Motor neuron (in vitro differentiated cells): ENCODE measurements at regions not wholly inside any gene's neighbourhood (a gene's known extent, or its start where the extent isn't known, plus 50 kb on each side); places are given as distances from the start of the nearest gene placed in this dataset.
A peak's percentile ranks its signal among the peaks of the same experiment; 100 is the strongest.
"Not testable (repeated sequence)": the region's sequence is repeated elsewhere in the genome, so short reads cannot be mapped to it uniquely, and the experiment has no call there.

ENCODE experiments used
- ATAC-seq, 8 experiments: fragments of 200-7000 bp; cut with Tn5 transposase; replicated peaks in 6 of 8; 2 replicates each; pipeline ENCODE4 v1.8.0; 2021; ENCODE audit warnings: mild to moderate bottlenecking in 8 of 8, moderate library complexity in 8 of 8
- H3K27ac ChIP-seq, 2 donors: fragments of 250-450 bp; sonication (Bioruptor Pico); 2 replicates each; pipeline ENCODE4 v1.9.0; 2021; ENCODE audit warnings: antibody characterized with exemption in 2 of 2, mild to moderate bottlenecking in 2 of 2, moderate library complexity in 1 of 2
- H3K4me1 ChIP-seq, 2 donors: fragments of 250-450 bp; sonication (Bioruptor Pico); replicated peaks in 1 of 2; 2 replicates each; pipeline ENCODE4 v1.6.1; 2021; ENCODE audit warnings: antibody characterized with exemption in 2 of 2, mild to moderate bottlenecking in 2 of 2, moderate library complexity in 1 of 2
- H3K4me3 ChIP-seq, 5 donors: fragments of 250-450 bp; sonication (Bioruptor Pico); 2 replicates each; pipeline ENCODE4 v1.9.0; 2021; ENCODE audit warnings: antibody characterized with exemption in 5 of 5, mild to moderate bottlenecking in 5 of 5, moderate library complexity in 4 of 5
- WGBS, 10 experiments: fragments of 450-650 bp; shearing (Covaris generic); methylation state at CpG; one replicate each; pipeline ENCODE4 v1.0.0; 2022; 5-methylcytosine and 5-hydroxymethylcytosine counted together
- in situ Hi-C, 9 experiments: fragments of 400-800 bp; cut with MboI; loops; one replicate each; pipeline ENCODE4 v1.15.0; 2021; ENCODE audit warnings: low sequenced_read_pairs in 9 of 9, low pct_unique_long_range_greater_than_20kb in 2 of 9; ENCODE audit not compliant: unreplicated experiment in 9 of 9

DNA sequence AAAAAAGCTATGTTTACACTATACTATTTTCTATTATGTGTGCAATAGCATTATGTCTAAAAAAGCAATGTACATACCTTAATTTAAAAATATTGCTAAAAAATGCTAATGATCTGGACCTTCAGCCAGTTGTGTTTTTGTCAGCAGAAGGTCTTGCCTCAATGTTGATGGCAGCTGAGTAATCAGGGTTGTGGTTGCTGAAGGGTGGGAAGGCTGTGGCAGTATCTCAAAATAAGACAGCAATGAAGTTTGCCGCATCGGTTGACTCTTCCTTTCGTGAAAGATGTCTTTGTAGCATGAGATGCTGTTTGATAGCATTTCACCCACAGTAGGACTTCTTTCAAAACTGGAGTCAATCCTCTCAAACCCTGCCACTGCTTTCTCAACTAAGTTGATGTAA lies 134.7 kb upstream of the CDYL start:
- Histone ChIP-seq H3K4me3 (no peak overlapping the region), H3K27ac (no peak overlapping the region), H3K4me1 (peaks cover 0 to 3% of the 10 kb centered on the region in 2 donors)
- no peak for ATAC-seq
- 90 to 100% (median 100%) methylated on average over 2 to 3 of the region's 3 CpGs; no CpG with 5 or more reads in 3 of the 10 experiments for WGBS, 10 experiments
- in situ Hi-C loops = no loop called here

DNA sequence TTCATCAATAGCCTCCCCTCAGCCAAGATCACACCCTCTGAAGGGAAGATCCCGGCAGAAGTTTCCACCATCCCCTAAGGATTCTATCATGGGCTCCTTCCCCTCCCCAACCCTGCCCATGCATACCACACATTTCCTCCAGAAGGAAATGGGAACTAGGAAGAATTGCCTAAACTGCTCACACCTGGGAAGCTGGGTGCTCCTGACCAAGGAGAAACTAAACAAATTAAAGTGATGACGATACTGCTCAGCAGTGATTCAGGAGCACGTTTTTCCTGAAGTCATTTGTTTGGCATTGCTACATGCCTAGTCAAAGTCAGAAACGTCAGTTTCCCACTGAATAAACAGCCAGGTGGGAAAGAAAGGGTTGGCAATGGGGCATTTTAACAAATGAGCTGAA lies 136.1 kb upstream of the CDYL start:
- ATAC-seq = no peak
- Histone ChIP-seq H3K4me3 (no peak overlapping the region), H3K4me1 (peaks cover 0 to 3% of the 10 kb centered on the region in 2 donors), H3K27ac (no peak overlapping the region)
- in situ Hi-C loops = no loop called here
- WGBS, 10 experiments = 6 to 90% (median 20%) methylated on average over 1 to 4 of the region's 4 CpGs; no CpG with 5 or more reads in 2 of the 10 experiments

DNA sequence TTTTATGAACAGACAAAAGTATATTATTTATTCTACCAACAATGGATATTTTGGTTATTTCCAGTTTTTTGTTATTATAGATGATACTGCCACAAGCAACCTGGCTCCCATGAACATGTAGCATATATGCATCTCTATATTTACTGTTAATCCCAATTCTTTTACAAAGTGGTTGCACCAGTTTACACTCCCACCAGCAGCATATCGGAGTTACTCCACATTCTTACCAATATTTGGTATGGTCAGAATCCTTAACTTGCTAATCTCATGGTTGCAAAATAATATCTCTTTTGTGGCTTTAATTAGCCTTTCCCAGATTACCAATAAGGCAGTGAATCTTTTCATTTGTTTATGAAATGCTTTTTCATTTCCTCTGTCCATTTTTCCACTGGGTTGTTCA lies 137.6 kb upstream of the CDYL start:
- WGBS, 10 experiments = 89 to 100% (median 100%) methylated on average over 1 of the region's 1 CpG; no CpG with 5 or more reads in 3 of the 10 experiments
- no peak for ATAC-seq

DNA sequence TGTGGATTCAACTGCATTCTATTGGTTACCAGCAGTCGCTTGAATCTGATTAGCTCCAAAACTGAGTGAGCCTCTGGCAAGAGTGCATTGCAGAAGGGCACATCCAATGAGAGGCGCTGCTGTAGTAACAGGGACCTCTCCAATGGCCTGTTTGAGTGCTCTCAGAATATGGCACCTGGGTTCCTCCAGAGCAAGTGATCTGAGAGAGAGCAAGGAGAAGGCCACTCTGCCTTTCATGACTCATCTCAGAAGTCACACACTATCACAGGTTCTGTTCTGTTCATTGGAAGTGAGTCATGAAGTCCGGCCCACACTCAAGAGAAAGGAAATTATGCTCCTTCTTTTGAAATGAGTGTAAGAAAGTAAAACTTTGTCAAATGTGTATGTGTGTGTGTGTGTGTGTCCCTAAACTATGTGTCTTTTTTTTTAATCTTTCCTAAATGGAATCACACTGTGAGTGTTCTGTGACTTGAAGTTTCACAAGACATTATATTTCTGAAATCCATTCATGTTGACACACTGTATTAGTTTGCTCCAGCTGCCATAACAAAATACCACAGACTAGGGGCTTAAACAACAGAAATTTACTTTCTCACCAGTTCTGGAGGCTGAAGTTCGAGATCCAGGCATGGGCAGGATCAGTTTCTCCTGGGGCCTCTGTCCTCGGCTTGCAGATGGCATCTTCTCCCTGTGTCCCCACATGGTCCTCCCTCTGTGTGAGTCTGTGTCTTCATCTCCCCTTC lies 138.3 kb upstream of the CDYL start:
- WGBS, 10 experiments = 30 to 100% (median 89%) methylated on average over 1 to 5 of the region's 5 CpGs; no CpG with 5 or more reads in 1 of the 10 experiments
- ATAC-seq = peak in 2 of 8 experiments; percentile 70 to 89
- Histone ChIP-seq H3K4me1 (no peaks in the 10 kb centered on the region), H3K27ac (no peak overlapping the region), H3K4me3 (no peak overlapping the region)
- in situ Hi-C loops = no loop called here

More for the DNA sequence above, 137.6 kb upstream of the CDYL start:
- Histone ChIP-seq H3K27ac (no peak overlapping the region), H3K4me3 (no peak overlapping the region), H3K4me1 (no peaks in the 10 kb centered on the region)
- in situ Hi-C loops = no loop called here

DNA sequence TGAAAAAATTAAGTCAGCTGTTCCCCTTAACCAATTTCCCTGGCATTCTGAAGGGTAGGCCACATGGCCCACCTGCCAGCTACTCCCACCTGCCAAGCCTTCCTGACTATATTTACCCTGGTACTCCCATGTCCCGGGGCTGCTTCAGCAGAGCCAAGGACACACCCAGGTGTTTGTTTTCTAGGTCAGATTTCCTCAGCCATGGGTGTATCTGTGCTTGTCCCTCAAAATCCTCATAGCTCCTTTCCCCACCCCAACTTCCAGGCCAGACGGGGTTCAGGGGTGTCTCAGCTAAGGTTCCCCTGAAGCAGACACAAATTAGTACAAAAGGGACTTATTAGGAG lies 139.4 kb upstream of the CDYL start:
- H3K4me3 ChIP-seq = no peak overlapping the region
- WGBS, 10 experiments = 20 to 100% (median 69%) methylated on average over 1 to 2 of the region's 2 CpGs; no CpG with 5 or more reads in 5 of the 10 experiments
- H3K4me1 ChIP-seq = no peaks in the 10 kb centered on the region
- no peak for ATAC-seq
- no peak overlapping the region for H3K27ac ChIP-seq
- in situ Hi-C loops = no loop called here

DNA sequence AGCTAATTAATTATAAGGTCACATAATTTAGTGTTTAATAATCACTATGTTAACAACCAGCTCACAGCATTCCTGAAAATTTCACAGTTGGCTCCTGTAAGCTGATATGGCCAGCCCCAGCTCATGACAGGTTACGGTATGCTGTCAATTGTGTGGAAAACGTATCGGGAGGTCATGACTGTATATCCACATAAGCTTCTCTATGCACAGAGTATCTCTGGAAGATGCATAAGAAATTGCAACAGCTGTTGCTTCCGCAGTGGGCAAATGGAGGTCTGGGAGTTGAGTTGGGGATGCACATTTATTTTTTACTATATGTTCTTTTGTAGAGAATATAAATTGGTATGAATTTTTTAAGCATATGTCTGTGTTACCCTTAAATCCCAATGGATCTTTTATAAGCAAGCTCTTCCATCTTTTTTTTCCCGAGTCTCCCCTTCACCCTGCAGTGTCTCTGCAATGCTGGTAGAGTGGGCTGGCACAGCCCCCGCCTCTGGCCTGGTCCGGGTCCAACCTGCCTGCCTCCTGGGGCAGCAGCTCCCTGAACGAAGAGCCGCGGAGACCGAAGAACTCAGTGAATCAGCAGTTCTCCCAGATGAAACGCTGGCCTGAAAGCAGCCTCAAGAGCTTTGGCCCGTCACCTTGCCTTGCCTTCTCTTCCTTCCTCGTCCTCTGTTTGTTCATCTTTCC lies 139.9 kb upstream of the CDYL start:
- Histone ChIP-seq H3K4me1 (no peaks in the 10 kb centered on the region), H3K27ac (no peak overlapping the region), H3K4me3 (no peak overlapping the region)
- no peak for ATAC-seq
- WGBS, 10 experiments = 84 to 95% (median 88%) methylated on average over 3 to 11 of the region's 14 CpGs; no CpG with 5 or more reads in 1 of the 10 experiments
- in situ Hi-C loops = no loop called here

DNA sequence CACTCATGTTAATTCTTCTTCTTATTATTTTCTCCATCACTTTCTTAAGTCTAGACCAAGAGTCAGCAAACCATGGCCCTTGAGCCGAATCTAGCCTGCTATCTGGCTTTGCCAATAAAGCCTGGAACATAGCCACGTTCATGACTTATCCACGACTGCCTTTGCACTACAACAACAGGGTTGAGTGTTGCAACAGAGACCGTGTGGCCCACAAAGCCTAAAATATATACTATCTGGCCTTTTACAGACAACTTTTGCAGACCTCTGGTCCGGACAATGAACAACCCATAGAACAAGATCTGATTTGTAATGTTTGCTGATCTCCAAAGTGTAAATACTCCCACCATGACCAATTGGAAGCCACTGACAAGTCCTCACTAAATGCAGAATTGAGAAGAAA lies 140.5 kb upstream of the CDYL start:
- no peak for ATAC-seq
- in situ Hi-C loops = no loop called here
- Histone ChIP-seq H3K4me1 (no peaks in the 10 kb centered on the region), H3K27ac (no peak overlapping the region), H3K4me3 (no peak overlapping the region)
- WGBS, 10 experiments = 36 to 100% (median 76%) methylated on average over 1 to 5 of the region's 5 CpGs; no CpG with 5 or more reads in 2 of the 10 experiments

DNA sequence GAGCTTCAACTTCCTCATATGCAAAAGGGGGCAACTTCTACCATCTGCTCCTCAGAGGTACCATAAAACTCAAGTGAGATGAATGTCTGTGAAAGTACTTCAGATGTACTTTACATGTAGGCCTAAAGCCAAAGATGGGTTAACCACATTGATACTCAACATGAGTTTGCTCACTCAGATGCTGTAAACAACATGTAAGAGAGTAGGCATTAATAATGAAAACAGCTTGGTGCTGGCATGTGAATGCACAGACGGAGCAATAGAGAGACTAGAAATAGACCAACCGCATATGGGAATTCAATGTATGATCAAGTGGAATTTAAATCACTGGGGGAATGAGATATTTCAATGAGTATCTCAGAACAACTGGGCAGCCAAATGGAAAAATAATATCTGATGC lies 143.8 kb upstream of the CDYL start:
- in situ Hi-C loops = no loop called here
- Histone ChIP-seq H3K27ac (no peak overlapping the region), H3K4me3 (no peak overlapping the region), H3K4me1 (no peaks in the 10 kb centered on the region)
- ATAC-seq = no peak
- WGBS, 10 experiments = 14 to 100% (median 87%) methylated on average over 1 to 2 of the region's 2 CpGs; no CpG with 5 or more reads in 2 of the 10 experiments

DNA sequence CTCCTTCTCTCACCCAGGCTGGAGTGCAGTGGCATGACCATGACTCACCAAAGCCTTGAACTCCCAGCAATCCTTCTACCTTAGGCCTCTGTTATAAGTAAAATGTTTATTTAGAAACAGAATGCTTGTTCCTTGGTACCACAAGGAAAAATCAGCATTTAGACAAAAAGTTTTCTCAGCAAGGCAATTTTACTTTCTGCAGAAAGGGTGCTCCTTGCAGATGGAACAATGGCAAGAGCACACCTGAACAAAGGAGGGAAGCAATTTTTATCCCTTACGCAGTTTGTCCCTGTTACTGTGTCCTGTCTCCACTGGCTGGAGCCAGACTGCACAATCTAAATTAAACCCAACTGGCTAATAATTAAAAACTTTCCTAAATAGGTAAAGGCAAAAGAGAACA lies 146.4 kb upstream of the CDYL start:
- H3K4me3 ChIP-seq, H3K27ac ChIP-seq, ATAC-seq, in situ Hi-C loops, H3K4me1 ChIP-seq: not testable (repeated sequence)
- 60 to 100% (median 90%) methylated on average over 1 of the region's 1 CpG; no CpG with 5 or more reads in 2 of the 10 experiments for WGBS, 10 experiments

DNA sequence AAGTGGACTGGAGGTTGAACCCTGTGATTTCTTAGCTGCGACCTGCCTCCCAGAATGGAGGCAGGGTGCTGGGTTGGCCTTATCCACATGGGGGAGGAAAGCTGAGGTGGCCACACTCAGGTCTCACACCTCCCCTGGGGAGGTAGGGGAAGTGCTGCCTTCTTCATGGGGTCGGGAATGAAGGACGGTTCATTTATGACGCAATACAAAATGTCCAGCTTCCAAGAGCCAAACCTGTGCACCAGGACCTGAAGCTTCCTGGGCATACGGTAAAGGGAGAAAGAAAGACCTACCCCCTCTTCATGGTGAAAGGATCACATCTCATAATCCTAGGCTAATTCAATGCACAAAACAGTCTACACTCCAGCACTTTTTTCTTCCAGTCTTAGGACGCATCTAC lies 150.6 kb upstream of the CDYL start:
- no peak overlapping the region for H3K27ac ChIP-seq
- no peak for ATAC-seq
- 58 to 100% (median 89%) methylated on average over 1 to 4 of the region's 6 CpGs; no CpG with 5 or more reads in 1 of the 10 experiments for WGBS, 10 experiments
- no peaks in the 10 kb centered on the region for H3K4me1 ChIP-seq
- in situ Hi-C loops = no loop called here
- no peak overlapping the region for H3K4me3 ChIP-seq

DNA sequence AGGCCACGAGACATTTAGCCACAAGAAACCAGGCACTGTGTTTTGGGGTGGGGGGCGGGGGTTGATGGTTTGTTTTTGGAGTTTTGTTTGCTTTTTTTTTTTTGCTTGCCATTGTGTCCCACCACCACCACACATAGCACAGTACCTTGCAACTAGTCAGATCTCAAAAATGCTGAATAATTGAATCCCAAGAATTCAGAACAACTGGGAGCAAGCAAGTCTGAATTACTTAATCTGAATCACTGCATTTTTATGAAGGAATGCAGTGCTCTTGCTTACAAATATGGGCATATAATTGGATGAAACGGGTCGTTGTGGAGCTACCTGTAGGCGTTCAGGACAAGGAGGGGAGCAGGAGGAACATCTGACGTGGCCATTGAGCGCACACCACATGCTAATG lies 151.5 kb upstream of the CDYL start:
- 56 to 94% (median 80%) methylated on average over 1 to 7 of the region's 7 CpGs; no CpG with 5 or more reads in 2 of the 10 experiments for WGBS, 10 experiments
- peak in 1 of 8 experiments; percentile 14 for ATAC-seq
- Histone ChIP-seq H3K4me3 (no peak overlapping the region), H3K4me1 (peaks cover 0 to under 1% of the 10 kb centered on the region in 2 donors), H3K27ac (no peak overlapping the region)
- in situ Hi-C loops = no loop called here

DNA sequence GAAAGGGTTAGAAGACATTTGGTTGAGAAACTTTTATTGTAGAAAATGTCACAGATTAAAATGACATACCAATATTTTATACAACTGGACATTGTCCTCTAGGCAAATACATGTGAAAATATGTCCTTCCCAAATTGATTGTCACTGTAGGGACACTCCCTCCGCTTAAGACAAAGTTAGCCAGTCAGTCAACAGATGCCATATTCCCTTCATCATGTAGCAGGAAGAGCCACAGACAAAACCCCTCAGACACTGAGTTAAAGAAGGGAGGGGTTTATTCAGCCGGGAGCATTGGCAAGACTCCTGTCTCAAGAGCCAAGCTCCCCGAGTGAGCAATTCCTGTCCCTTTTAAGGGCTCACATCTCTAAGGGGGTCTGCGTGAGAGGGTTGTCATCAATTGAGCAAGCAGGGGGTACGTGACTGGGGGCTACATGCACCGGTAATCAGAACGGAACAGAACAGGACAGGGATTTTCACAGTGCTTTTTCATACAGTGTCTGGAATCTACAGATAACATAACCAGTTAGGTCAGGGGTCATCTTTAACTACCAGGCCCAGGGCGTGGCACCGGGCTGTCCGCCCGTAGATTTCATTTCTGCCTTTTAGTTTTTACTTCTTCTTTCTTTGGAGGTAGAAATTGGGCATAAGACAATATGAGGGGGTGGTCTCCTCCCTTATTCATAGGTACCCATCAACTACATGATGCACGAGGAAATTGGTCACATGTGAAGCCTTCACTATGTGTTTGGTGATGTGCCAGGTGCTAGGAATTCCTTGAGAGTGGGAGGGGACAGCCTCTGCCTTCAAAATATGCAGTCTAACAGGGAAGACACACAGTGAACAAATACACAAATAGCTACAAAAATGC lies 155.7 kb upstream of the CDYL start:
- Histone ChIP-seq H3K4me1 (peaks cover 0 to 4% of the 10 kb centered on the region in 2 donors), H3K27ac (no peak overlapping the region), H3K4me3 (no peak overlapping the region)
- WGBS, 10 experiments = 50 to 100% (median 91%) methylated on average over 1 to 8 of the region's 12 CpGs
- peak in 1 of 8 experiments; percentile 3 for ATAC-seq
- in situ Hi-C loops = no loop called here

DNA sequence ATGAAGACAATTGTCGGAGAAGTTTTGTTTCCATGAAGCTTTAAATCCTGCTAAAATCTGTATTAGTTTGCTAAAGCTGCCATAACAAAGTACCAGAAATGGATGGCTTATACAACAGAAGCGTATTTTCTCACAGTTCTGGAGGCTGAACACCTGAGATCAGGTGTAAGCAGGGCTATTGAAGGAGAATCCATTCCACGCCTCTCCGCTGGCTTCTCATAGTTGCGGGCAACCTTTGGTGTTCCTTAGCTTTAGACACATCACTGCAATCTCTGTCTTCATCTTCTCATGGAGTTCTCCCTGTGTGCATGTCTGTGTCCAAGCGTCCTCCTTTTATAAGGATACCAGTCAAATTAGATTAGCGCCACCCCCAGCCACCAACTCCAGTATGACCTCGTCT lies 159.9 kb upstream of the CDYL start:
- in situ Hi-C loops = no loop called here
- ATAC-seq = no peak
- no peak overlapping the region for H3K4me3 ChIP-seq
- H3K27ac ChIP-seq = no peak overlapping the region
- WGBS, 10 experiments = 50 to 97% (median 82%) methylated on average over 2 to 8 of the region's 8 CpGs
- peaks cover 0 to 4% of the 10 kb centered on the region in 2 donors for H3K4me1 ChIP-seq
